GM21360 (cell line): ENCODE measurements at regions not wholly inside any gene's neighbourhood (a gene's known extent, or its start where the extent isn't known, plus 50 kb on each side); places are given as distances from the start of the nearest gene placed in this dataset.
"Not testable (repeated sequence)": the region's sequence is repeated elsewhere in the genome, so short reads cannot be mapped to it uniquely, and the experiment has no call there.

Experiments used
- ATAC-seq: cut with Tn5 transposase; IDR thresholded peaks from one replicate; pipeline ENCODE4 v1.9.1; 2021; ENCODE audit warnings: mild to moderate bottlenecking, moderate library complexity; ENCODE audit not compliant: unreplicated experiment

GRCh38 chr1:198932351-198932991, 293.6 kb downstream of the PTPRC start:
- ATAC-seq = no peak

GRCh38 chr1:198933515-198934222, 294.8 kb downstream of the PTPRC start:
- no peak for ATAC-seq

DNA sequence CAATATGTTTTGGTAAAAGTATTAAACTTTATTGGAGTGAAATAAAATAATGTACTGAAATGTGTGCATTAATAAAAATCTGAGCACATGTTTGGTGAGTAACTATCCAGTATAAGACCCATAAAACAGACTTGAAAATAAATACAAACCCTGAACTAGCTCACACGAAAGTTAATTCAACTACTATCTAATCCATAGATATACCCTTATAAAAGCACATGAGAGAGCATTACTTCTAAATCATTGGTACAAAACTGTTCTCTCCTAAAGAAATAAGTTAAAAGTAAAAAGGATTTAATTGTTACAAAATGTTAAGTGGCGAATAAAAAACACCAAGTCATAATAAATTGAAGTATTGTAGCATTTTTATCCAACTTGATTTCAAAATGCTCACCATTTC, 295.6 kb downstream of the PTPRC start:
- ATAC-seq = no peak

- peak; percentile 3 for ATAC-seq
These were observed 296.1 kb downstream of the PTPRC start for GRCh38 chr1:198934901-198935305.

DNA sequence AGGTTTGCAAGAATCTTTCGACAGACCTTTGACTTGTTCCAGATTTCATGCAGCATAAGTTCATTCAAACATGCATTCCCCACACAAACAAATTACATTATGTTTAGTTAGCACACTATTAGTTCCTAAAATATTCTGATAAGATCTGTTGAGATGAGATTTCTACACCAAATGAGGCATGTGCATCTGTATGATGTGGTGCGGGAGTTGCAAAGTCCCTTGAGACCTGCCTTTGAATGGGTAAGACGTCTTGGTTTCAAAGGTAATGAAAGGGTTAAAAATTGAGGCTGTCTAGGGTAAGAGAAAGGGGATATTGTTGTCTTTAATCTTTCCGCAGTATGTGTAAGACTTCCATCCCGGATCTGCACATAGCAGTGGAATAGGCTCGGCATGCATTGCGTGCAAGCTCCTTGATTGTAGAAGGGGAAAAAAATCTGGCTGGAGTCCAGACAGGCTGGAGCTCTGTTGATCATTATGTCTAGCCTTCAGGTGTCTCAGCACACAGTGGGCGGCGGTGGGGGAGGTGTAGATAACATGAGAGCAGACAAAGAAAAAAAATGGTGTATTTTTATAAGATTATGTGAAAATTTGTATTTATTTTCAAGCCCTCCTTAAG, 296.6 kb downstream of the PTPRC start:
- peak; percentile 42 for ATAC-seq

GRCh38 chr1:198936371-198937083, 297.7 kb downstream of the PTPRC start:
- no peak for ATAC-seq

DNA sequence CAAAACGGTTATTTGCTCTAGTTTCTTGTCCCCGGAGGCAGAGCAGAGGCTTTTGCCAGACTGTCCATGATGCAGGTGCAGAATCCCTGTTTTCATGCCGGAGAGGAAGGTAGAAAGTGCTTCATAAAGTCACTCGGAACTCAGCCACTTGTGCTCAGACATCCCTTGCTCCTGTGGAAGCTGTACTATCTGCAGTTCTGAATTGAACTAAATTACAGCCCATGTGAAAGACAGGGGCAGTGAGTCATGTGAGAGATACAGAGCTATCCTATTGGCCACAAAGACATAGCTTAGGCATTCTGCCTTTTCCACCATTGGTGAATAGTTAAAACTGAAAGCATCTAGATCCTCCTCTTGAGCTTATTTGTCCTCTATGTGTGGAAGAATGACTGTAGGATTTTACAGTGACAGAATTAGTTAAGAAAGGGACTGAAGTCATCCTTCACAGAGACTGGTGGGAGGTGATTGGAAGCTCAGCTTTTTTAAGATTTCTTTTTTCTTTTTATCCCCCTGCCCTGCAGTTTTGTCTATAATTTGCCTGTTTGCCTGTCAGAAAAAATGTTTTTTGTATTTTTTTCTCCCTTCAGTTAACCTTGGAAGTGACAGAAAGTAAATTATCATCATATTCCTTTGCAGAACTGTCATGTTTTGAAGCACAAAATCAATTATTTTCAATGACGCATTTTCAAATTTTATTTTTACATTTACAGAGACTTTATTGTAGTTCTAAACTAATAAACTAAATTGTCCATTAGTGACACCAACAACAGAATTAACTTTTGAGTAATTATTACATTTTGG, 298.6 kb downstream of the PTPRC start:
- ATAC-seq = peak; percentile 85

DNA sequence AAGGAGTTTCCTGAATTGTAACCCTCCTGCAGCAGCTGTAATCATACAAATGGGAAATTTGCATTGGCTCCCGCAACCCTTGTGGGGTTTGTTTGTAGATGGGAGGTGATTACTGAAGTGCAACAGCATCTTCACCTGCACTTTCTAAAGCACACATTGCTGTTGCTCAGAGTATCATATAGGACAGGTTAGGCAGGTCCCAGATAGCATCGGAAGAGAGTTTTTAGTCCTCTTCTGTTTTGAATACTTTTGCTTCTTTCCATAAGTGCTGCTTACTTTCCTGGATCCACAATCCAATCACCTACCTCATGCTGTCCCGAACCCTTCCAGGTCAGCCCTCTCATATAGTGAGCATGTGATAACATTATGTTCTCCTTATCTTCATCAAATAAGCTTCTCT, 300.4 kb downstream of the PTPRC start:
- ATAC-seq = no peak

GRCh38 chr1:198939956-198940355, 301.1 kb downstream of the PTPRC start:
- no peak for ATAC-seq

DNA sequence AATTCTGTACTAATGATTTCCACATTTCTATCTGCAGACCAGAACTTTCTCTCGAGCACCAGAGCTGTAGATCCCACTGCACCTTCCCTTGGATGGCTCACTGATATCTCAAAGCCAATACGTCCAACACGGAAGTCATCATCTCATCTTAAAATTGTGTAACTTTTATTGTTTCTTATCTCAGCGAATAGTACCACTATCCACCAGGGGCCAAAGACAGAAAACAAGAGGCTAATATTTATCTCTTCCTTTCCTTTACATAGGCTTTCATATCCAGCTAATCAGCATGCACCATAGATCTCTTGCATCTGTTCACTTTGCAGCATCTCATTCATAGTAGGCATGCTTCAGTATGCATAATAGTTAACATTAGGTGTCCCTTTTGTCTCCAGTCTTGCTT, 303.6 kb downstream of the PTPRC start:
- ATAC-seq = no peak

DNA sequence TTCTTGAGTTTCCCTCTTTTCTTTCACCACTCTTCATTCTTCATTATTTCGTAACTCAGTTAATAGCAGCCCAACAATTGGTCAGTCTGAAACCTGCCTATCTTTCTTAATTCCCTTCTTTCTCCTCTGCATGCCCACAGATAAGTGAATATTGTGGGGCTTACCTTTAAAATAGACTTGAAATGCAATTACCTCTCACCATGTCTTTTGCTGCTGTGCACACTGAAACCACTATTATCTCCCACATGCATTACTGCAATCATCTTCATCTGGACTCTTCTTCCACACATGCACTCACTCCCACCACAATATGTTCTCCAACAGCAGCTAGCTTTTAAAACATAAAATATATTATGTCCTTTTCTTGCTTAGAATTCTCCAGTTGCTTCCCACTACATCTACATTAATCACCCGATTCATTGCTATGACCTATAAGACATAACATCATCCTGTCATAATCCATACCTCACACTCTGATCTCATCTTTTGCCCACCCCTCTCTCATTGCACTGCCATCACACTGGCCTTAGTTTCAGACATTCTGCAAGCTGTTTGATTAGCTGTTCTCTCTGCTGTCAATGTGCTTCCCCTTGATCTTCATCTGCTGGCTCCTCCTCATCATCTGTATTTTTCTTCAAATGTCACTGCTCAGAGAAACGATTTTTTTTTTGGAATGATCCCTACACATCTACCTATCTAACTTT, 304.8 kb downstream of the PTPRC start:
- ATAC-seq = no peak

DNA sequence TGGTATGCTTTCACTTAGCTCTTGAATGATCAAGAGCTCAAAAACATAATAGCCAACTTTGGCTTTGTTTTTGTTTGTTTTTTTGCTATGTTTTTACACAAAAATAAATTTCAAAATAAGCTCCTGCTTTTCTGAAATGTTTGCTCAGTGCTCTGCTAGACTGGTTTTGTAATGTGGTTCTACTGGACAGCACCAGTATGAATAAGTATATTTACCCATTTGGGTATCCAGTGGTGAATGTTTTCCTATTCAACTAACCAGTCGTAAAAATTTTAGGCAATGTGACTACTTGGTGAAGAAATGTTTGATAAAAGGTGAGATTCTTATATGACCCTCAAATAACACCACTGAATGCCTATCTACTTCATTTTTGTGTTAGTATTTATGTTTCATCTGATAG, 308.6 kb downstream of the PTPRC start:
- ATAC-seq = no peak

- no peak for ATAC-seq
These were observed 310.2 kb downstream of the PTPRC start for GRCh38 chr1:198948895-198949659.

DNA sequence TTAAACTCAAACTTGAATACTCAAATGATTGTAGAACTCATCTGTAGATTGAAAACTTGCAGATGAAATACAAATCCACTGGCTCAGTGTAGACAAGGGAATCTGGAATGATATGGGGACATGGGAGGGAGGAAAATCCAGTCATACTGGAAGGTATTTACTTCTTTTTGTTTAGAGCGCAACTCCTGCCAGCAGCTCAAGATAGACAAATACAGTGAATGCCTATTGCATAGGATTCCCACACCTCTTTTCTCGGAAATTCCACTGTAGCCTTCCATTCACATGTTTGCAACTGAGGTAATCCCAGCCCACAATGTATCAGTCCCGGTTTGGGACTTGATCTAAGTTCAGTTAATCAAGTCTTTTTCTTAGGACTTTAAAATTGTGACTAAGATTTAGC, 311.2 kb downstream of the PTPRC start:
- no peak for ATAC-seq

GRCh38 chr1:198955085-198955484, 316.2 kb downstream of the PTPRC start:
- no peak for ATAC-seq

DNA sequence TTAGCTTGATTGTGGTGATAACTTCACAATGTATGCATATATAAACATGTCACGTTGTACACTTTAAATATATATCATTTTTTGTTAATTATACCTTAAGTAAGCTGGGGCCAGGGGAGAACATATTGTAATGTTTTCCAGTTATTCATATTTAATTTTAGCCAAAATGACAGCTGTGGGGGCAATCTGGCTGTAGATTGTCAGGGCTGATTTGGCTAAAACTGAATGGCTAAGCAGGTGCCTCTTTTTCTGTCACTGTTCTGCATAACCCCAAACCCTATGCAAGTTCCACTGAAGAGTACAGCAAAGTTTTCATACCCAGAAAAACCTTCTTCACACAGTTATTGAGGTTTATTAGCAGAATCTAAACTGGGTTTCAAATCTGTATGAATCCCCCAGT, 318.2 kb downstream of the PTPRC start:
- ATAC-seq = no peak

DNA sequence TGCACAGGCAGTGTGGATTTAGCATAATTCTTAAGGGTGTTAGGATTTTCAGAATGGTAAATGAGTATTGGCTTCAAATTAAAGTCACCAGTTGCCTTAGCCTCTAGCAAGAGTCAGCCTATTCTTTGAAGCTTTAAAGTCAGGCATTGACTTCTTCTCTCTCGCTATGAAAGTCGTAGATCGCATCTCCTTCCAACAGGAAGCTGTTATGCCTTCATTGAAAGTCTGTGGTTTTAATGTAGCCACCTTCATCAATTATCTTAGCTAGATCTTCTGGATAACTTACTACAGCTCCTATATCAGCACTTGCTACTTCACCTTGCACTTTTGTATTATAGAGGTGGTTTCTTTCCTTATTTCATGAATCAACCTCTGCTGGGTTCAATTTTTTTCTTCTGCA, 320.2 kb downstream of the PTPRC start:
- ATAC-seq = no peak

- no peak for ATAC-seq
These were observed 320.8 kb downstream of the PTPRC start for GRCh38 chr1:198959676-198960075.

DNA sequence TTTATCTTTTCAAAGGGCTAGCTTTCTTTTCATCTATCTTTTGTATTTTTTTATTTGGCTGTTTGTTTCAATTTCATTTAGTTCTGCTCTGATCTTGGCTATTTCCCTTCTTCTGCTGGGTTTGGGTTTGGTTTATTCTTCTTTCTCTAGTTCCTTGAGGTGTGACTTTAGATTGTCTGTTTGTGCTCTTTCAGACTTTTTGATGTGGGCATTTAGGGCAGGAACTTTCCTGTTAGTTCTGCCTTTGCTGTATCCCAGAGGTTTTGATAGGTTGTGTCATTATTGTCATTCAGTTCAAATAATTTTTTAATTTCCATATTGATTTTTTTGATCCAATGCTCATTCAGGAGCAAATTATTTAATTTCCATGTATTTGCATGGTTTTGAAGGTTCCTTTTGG, 325.0 kb downstream of the PTPRC start:
- ATAC-seq = not testable (repeated sequence)

- ATAC-seq = no peak
These were observed 327.7 kb downstream of the PTPRC start for GRCh38 chr1:198966519-198966918.
